ENCODE measurements at regions not wholly inside any gene's neighbourhood (a gene's known extent, or its start where the extent isn't known, plus 50 kb on each side); places are given as distances from the start of the nearest gene placed in this dataset.
A peak's percentile ranks its signal among the peaks of the same experiment; 100 is the strongest.

GRCh38 chr2:11028407-11028916 is 116.7 kb downstream of the KCNF1 start:
- H3K4me3 Mint-ChIP-seq = no peak overlapping the region
- no peaks in the 10 kb centered on the region for H3K36me3 Mint-ChIP-seq (ENCODE audit: insufficient read depth)
- H3K27me3 Mint-ChIP-seq = peaks cover 13 to 58% of the 10 kb centered on the region in 2 donors
- H3K27ac Mint-ChIP-seq = peak overlapping the region in 1 of 2 donors; percentile 36
- no peak for ATAC-seq (replicated peaks)
- no peak for DNase-seq
- no peaks in the 10 kb centered on the region for H3K9me3 Mint-ChIP-seq
- no peaks in the 10 kb centered on the region for H3K4me1 Mint-ChIP-seq (ENCODE audit: low read depth in 2 of 2)

- H3K27ac Mint-ChIP-seq = no peak overlapping the region
- no peak overlapping the region for H3K4me3 Mint-ChIP-seq
- no peaks in the 10 kb centered on the region for H3K9me3 Mint-ChIP-seq
- no peaks in the 10 kb centered on the region for H3K4me1 Mint-ChIP-seq (ENCODE audit: low read depth in 2 of 2)
- peaks cover 13 to 54% of the 10 kb centered on the region in 2 donors for H3K27me3 Mint-ChIP-seq
- DNase-seq (no peak), ATAC-seq (replicated peaks) (no peak)
- H3K36me3 Mint-ChIP-seq (ENCODE audit: insufficient read depth) = no peaks in the 10 kb centered on the region
Measured at GRCh38 chr2:11029136-11029535, 117.4 kb downstream of the KCNF1 start.

DNA sequence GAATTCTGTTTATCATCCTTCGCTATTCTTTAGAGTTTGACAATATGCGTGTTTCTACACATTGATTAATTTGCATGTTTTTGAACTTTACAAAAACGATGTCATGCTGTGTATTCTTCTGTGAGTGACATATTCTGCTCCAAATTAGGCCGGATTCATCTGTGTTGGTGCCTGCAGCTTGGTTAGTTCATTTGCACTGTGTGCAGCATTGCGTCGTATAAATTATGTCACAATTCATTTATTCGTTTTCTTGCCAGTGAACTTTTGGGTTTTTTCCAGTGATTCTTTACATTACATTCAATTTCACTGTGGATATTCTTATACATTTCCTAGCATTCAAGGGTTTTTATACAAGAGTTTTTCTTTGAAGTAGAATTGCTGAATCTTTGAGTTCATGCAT is 118.3 kb downstream of the KCNF1 start:
- no peak for DNase-seq
- H3K36me3 Mint-ChIP-seq (ENCODE audit: insufficient read depth) = no peaks in the 10 kb centered on the region
- peaks cover 0 to 5% of the 10 kb centered on the region in 2 donors for H3K9me3 Mint-ChIP-seq
- ATAC-seq (replicated peaks) = no peak
- no peak overlapping the region for H3K4me3 Mint-ChIP-seq
- H3K27ac Mint-ChIP-seq = no peak overlapping the region
- peaks cover 13 to 52% of the 10 kb centered on the region in 2 donors for H3K27me3 Mint-ChIP-seq
- H3K4me1 Mint-ChIP-seq (ENCODE audit: low read depth in 2 of 2) = no peaks in the 10 kb centered on the region

DNA sequence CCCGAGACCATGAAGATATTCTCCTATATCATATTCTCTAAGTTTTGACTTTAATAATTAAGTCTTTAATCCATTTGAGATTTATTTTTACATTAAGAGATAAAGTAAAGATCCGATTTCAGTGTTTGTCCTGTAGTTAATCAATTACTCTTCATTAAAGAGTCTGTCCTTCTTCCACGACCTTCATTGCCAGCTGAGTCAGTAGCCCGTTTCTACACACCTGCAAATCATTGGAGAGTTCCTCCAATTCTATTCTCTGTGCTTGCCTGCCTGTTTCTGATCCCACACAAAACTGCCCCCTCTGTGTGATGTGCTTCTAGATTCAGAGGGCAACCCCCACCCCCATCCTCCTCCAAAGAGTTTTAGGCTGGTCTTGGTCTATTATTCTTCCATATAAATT is 119.2 kb downstream of the KCNF1 start:
- Mint-ChIP-seq H3K4me1 (ENCODE audit: low read depth in 2 of 2) (no peaks in the 10 kb centered on the region), H3K27ac (no peak overlapping the region), H3K4me3 (no peak overlapping the region), H3K27me3 (peaks cover 13 to 54% of the 10 kb centered on the region in 2 donors), H3K9me3 (peaks cover 0 to 6% of the 10 kb centered on the region in 2 donors), H3K36me3 (ENCODE audit: insufficient read depth) (no peaks in the 10 kb centered on the region)
- ATAC-seq (replicated peaks) (no peak), DNase-seq (no peak)

GRCh38 chr2:11031876-11032275 is 120.1 kb downstream of the KCNF1 start:
- no peak overlapping the region for H3K4me3 Mint-ChIP-seq
- ATAC-seq (replicated peaks) = no peak

DNA sequence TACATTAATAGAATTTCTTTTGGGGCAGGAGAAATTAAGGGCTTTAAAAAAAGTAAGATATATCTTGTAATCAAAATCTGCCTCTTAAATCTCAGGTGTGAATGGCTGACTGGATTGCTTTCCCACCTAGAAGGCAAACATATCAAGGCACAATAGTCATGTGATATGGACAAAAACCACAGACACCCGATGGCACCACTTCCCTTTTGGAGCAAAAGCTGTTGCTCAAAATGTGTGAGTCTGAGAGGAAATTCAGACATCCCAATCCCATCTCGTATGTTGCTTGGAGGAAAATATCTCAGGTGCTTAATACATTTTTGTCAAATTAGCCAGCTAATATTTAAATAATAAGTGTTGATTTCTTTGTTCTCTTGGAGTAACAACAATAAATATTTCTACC is 120.7 kb downstream of the KCNF1 start:
- Mint-ChIP-seq H3K4me1 (ENCODE audit: low read depth in 2 of 2) (no peaks in the 10 kb centered on the region), H3K27ac (no peak overlapping the region), H3K27me3 (peaks cover 27 to 58% of the 10 kb centered on the region in 2 donors), H3K4me3 (no peak overlapping the region), H3K36me3 (ENCODE audit: insufficient read depth) (no peaks in the 10 kb centered on the region), H3K9me3 (peaks cover 0 to 18% of the 10 kb centered on the region in 2 donors)
- ATAC-seq (replicated peaks) = no peak
- DNase-seq = no peak

More at GRCh38 chr2:11031876-11032275, 120.1 kb downstream of the KCNF1 start:
- Mint-ChIP-seq H3K4me1 (ENCODE audit: low read depth in 2 of 2) (no peaks in the 10 kb centered on the region), H3K36me3 (ENCODE audit: insufficient read depth) (no peaks in the 10 kb centered on the region), H3K27ac (no peak overlapping the region), H3K27me3 (peaks cover 22 to 57% of the 10 kb centered on the region in 2 donors), H3K9me3 (peaks cover 0 to 12% of the 10 kb centered on the region in 2 donors)
- no peak for DNase-seq

- no peak for DNase-seq
- no peak overlapping the region for H3K27ac Mint-ChIP-seq
- ATAC-seq (replicated peaks) = no peak
- H3K4me3 Mint-ChIP-seq = no peak overlapping the region
- no peaks in the 10 kb centered on the region for H3K4me1 Mint-ChIP-seq (ENCODE audit: low read depth in 2 of 2)
- peaks cover 0 to 22% of the 10 kb centered on the region in 2 donors for H3K9me3 Mint-ChIP-seq
- H3K27me3 Mint-ChIP-seq = peaks cover 33 to 57% of the 10 kb centered on the region in 2 donors
- no peaks in the 10 kb centered on the region for H3K36me3 Mint-ChIP-seq (ENCODE audit: insufficient read depth)
Measured at GRCh38 chr2:11033114-11033513, 121.4 kb downstream of the KCNF1 start.

DNA sequence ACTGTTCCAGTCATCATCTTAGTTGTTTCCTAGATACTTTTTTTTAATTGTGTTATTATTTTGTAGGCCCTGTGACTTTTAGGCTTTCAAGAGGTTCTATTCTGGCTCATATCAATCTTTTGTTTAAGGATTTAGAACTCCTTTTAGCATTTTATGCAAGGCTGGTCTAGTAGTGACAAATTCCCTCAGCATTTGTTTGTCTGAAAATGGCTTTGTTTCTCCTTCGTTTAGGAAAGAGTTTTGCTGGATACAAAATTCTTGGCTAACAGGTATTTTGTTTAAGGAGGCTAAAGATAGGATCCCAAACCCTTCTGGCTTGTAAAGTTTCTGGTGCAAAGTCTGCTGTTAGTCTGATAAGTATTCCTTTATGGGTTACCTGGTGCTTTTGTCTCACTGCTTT is 116.6 kb upstream of the SLC66A3 start:
- H3K4me1 Mint-ChIP-seq (ENCODE audit: low read depth in 2 of 2) = no peaks in the 10 kb centered on the region
- no peak for DNase-seq
- H3K27me3 Mint-ChIP-seq = peaks cover 57 to 78% of the 10 kb centered on the region in 2 donors
- H3K9me3 Mint-ChIP-seq = peaks cover 4 to 30% of the 10 kb centered on the region in 2 donors
- no peak overlapping the region for H3K27ac Mint-ChIP-seq
- no peaks in the 10 kb centered on the region for H3K36me3 Mint-ChIP-seq (ENCODE audit: insufficient read depth)
- H3K4me3 Mint-ChIP-seq = no peak overlapping the region
- ATAC-seq (replicated peaks) = no peak

- ATAC-seq (replicated peaks) (no peak), DNase-seq (no peak)
- Mint-ChIP-seq H3K27ac (no peak overlapping the region), H3K36me3 (ENCODE audit: insufficient read depth) (no peaks in the 10 kb centered on the region), H3K9me3 (peaks cover 4 to 24% of the 10 kb centered on the region in 2 donors), H3K27me3 (peaks cover 63 to 73% of the 10 kb centered on the region in 2 donors), H3K4me3 (no peak overlapping the region), H3K4me1 (ENCODE audit: low read depth in 2 of 2) (no peaks in the 10 kb centered on the region)
Measured at GRCh38 chr2:11040992-11041391, 114.3 kb upstream of the SLC66A3 start.

- ATAC-seq (replicated peaks) (no peak), DNase-seq (no peak)
- Mint-ChIP-seq H3K36me3 (ENCODE audit: insufficient read depth) (no peaks in the 10 kb centered on the region), H3K9me3 (peaks cover 4 to 8% of the 10 kb centered on the region in 2 donors), H3K4me1 (ENCODE audit: low read depth in 2 of 2) (no peaks in the 10 kb centered on the region), H3K27me3 (peaks cover 46 to 57% of the 10 kb centered on the region in 2 donors), H3K4me3 (no peak overlapping the region), H3K27ac (no peak overlapping the region)
Measured at GRCh38 chr2:11042841-11043240, 112.4 kb upstream of the SLC66A3 start.

DNA sequence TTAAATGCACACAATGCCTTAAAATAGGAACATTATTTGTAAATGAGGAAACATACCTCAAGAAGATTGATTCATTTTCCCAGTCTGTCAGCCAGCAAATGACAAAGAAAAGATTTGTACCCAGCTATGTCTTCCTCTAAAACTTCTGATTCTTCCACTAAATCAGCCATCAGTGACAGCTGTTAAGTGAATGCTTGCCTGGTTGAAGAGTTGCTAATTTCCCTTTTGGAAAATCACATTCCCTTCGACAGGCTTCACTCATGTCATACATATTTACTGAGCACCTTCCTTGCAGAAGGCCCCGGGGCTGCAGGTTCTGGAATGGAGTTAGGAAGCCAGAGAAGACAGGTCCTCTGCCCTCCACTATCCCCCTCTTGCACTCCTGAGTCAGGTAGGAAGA is 112.0 kb upstream of the SLC66A3 start:
- Mint-ChIP-seq H3K27ac (no peak overlapping the region), H3K36me3 (ENCODE audit: insufficient read depth) (no peaks in the 10 kb centered on the region), H3K4me1 (ENCODE audit: low read depth in 2 of 2) (no peaks in the 10 kb centered on the region), H3K9me3 (peaks cover 4 to 8% of the 10 kb centered on the region in 2 donors), H3K27me3 (peaks cover 42 to 55% of the 10 kb centered on the region in 2 donors), H3K4me3 (no peak overlapping the region)
- ATAC-seq (replicated peaks) (no peak), DNase-seq (no peak)

DNA sequence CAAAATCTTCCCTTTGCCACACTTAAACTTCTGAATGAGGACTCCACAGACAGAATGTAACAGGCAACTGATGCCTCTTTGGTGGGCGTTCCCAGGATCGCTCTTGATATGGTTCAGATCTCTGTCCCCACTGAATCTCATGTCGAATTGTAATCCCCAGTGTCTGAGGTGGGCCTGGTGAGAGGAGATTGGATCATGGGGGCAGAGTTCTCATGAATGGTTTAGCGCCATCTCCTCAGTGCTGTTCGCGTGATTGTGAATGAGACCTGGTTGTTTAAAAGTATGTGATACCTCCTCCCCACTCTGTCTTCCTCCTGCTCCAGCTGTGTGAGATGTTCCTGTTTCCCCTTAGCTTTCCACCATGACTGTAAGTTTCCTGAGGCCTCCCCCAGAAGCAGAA is 111.1 kb upstream of the SLC66A3 start:
- Mint-ChIP-seq H3K9me3 (peaks cover 4 to 8% of the 10 kb centered on the region in 2 donors), H3K36me3 (ENCODE audit: insufficient read depth) (no peaks in the 10 kb centered on the region), H3K27me3 (peaks cover 38 to 57% of the 10 kb centered on the region in 2 donors), H3K4me1 (ENCODE audit: low read depth in 2 of 2) (no peaks in the 10 kb centered on the region), H3K27ac (no peak overlapping the region), H3K4me3 (no peak overlapping the region)
- DNase-seq = no peak
- ATAC-seq (replicated peaks) = no peak

GRCh38 chr2:11045294-11045693 is 110.0 kb upstream of the SLC66A3 start:
- H3K9me3 Mint-ChIP-seq = no peaks in the 10 kb centered on the region
- no peak for DNase-seq
- H3K27ac Mint-ChIP-seq = no peak overlapping the region
- no peak for ATAC-seq (replicated peaks)
- peaks cover 38 to 57% of the 10 kb centered on the region in 2 donors for H3K27me3 Mint-ChIP-seq
- H3K36me3 Mint-ChIP-seq (ENCODE audit: insufficient read depth) = no peaks in the 10 kb centered on the region
- H3K4me1 Mint-ChIP-seq (ENCODE audit: low read depth in 2 of 2) = no peaks in the 10 kb centered on the region
- H3K4me3 Mint-ChIP-seq = no peak overlapping the region

GRCh38 chr2:11048335-11049008 is 106.8 kb upstream of the SLC66A3 start:
- no peak for ATAC-seq (replicated peaks)
- no peak for DNase-seq
- H3K4me3 Mint-ChIP-seq = no peak overlapping the region
- H3K4me1 Mint-ChIP-seq (ENCODE audit: low read depth in 2 of 2) = no peaks in the 10 kb centered on the region
- no peak overlapping the region for H3K27ac Mint-ChIP-seq
- peaks cover 9 to 55% of the 10 kb centered on the region in 2 donors for H3K27me3 Mint-ChIP-seq
- H3K9me3 Mint-ChIP-seq = no peaks in the 10 kb centered on the region
- H3K36me3 Mint-ChIP-seq (ENCODE audit: insufficient read depth) = no peaks in the 10 kb centered on the region

All from effector memory CD8-positive, alpha-beta T cell (primary cell).